Hepatocyte (in vitro differentiated cells): ENCODE measurements at regions not wholly inside any gene's neighbourhood (a gene's known extent, or its start where the extent isn't known, plus 50 kb on each side); places are given as distances from the start of the nearest gene placed in this dataset.

Experiments
- CTCF ChIP-seq: fragments of 200-600 bp; sonication (generic); IDR thresholded peaks from 2 replicates; pipeline ENCODE4 v1.5.1; 2016; ENCODE audit warnings: antibody characterized with exemption, mild to moderate bottlenecking; ENCODE audit not compliant: poor library complexity
- EZH2 ChIP-seq: fragments of 200-600 bp; sonication (generic); IDR thresholded peaks from 2 replicates; pipeline ENCODE4 v1.6.1; 2016; ENCODE audit warnings: antibody characterized with exemption, mild to moderate bottlenecking, borderline replicate concordance

GRCh38 chr3:127062926-127063325 lies 80.0 kb downstream of the PLXNA1 start:
- TF ChIP-seq CTCF (no peak), EZH2 (no peak)
